Tongue (tissue), 1 donor: ENCODE measurements at regions not wholly inside any gene's neighbourhood (a gene's known extent, or its start where the extent isn't known, plus 50 kb on each side); places are given as distances from the start of the nearest gene placed in this dataset.

Experiments
- DNase-seq: peaks from one replicate; pipeline ENCODE4 v3.0.0-alpha.2; 2015

- DNase-seq: no peak
These were observed 65.8 kb downstream of the SALL1 start for GRCh38 chr16:51085271-51085670.

- no peak for DNase-seq
These were observed 66.8 kb downstream of the SALL1 start for GRCh38 chr16:51084074-51084928.

DNA sequence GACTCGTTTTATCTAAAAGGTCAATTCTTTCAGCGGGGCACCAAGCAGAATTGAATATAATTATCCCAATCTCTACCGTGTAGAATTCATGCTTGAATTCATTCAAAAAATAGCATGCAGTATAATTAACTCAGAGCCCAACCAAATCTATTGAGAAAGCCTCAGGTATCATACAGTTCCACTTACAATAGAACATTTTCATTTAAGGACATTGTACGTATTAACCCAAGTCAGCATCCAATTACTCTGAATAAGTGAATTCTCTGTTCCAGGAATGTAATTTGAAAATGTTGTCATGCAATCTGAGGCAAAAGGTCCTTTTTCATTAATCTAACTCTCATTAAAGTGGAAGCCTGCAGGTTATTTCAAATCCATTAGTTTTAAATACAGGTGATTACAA is 78.5 kb downstream of the SALL1 start:
- no peak for DNase-seq

GRCh38 chr16:51071326-51071725 is 79.7 kb downstream of the SALL1 start:
- no peak for DNase-seq

DNA sequence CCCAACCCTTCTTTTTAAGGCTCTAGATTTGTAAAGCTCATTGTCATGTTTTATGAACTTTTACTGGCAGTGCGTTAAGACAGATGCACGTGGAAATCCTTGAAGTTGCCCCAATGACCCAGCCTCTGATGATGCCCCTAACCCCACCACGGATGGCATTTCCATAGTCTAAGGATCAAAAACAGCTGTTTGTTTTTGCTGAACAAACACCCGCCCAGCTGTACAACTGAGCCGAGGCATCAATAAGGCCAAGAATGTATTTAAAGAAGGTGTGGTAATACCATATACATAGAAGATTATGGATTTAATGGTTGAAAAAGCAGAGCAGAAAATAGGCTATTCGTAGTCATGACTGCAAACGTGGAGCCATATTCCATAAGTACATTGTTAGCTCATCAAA is 83.7 kb downstream of the SALL1 start:
- no peak for DNase-seq

DNA sequence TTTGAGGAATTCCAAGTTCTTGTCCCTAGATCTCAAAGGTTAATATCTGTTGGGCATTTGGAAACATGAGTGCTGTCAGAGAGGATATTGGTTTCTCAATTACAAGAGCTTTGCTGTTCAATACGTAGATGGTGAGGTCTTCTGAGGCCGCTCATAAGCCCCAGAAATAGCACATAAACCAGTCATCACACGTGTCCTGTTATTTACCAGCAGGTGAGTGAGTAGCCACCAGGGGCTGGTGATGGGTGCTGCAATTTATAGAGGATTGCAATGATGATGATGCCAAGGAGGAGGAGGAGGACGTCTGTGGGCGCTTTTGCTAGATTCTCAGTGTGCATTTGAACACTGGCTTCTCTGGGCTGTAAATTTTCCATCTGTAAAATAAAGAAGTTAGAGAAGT is 89.0 kb downstream of the SALL1 start:
- no peak for DNase-seq

- DNase-seq: peak; percentile 5
These were observed 89.7 kb downstream of the SALL1 start for GRCh38 chr16:51061328-51061727.

- DNase-seq: no peak
These were observed 93.1 kb downstream of the SALL1 start for GRCh38 chr16:51057969-51058337.

GRCh38 chr16:51057102-51057793 is 93.8 kb downstream of the SALL1 start:
- DNase-seq: peak; percentile 4

- DNase-seq: no peak
These were observed 94.7 kb downstream of the SALL1 start for GRCh38 chr16:51056331-51056730.

DNA sequence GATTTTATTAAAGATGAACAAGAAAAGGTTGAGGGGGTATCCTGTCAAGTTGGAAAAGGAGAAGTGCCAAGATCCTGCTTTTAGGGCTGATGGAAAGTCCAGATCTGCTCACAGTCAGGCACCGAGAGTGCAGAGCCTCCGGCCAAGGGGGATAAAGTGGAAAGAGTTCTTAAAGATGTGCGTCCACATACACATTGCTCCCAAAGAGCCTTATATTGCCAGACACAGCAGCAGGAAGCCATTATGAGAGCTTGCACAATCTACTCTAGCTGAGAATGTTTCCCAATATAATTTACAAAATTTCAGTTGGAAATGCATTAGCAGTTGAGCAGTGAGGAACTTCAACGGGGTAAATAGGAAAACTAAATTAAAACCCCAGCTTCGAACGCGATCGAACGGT is 95.6 kb downstream of the SALL1 start:
- peak; percentile 22 for DNase-seq

DNA sequence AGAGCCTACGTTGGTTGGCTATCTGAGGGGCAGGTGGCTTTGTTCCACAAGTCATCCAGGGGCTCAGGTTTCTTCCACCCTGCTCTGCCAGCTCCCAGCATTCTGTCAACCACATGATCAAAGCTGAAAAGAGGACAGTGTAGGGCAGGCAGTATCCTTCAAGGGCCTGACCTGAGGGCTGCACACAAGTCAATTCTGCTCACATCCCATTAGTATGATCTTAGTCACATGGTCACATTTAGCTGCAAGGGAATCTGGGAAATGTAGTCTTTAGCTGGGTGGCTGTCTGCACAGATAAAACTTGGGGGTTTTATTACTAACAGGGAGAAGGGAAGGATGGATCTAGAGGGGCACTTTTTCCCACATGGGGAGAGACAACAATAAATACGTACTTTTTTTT is 97.3 kb downstream of the SALL1 start:
- no peak for DNase-seq

DNA sequence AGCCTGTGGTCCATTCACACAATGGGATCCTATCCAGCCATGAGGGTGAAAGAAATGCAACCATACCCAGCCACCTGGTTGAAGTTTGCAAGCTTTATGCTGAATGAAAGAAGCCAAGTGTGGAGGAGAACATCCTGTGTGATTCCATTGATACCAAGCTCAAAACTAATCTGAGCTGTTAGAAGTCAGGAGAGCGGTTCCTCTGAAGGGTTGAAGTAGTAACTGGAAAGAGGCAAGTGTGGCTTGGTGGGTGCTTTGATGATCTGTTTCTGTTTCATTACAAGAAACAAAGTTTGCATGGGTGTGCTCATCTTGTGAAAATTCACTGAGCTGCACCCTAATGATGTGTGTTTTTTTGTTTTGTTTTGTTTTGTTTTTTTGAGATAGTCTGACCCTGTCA is 99.4 kb downstream of the SALL1 start:
- DNase-seq: no peak

- DNase-seq: no peak
These were observed 100.7 kb downstream of the SALL1 start for GRCh38 chr16:51050377-51050706.

- no peak for DNase-seq
These were observed 101.2 kb downstream of the SALL1 start for GRCh38 chr16:51049678-51050376.

GRCh38 chr16:51049276-51049675 is 101.8 kb downstream of the SALL1 start:
- no peak for DNase-seq

- no peak for DNase-seq
These were observed 102.5 kb downstream of the SALL1 start for GRCh38 chr16:51048544-51048943.

DNA sequence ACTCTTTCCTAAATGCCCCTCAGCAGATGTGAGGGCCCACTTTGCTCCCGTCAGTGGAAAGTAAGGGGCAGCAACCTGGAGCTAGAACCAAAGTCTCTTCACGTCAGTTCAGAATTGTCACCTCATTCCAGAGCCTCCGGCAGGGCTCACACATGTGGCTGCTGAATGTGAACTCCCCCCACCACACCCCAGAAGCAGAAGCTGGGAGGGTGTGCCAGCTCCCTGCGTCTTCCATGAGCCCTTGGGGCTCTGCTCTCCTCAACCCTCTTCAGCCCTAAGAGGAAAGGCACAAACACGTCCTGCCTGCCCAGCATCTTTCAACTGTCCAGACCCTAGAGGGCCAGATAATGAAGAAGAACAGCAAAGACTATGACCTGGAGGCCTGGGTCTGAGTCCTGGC is 105.3 kb downstream of the SALL1 start:
- no peak for DNase-seq

DNA sequence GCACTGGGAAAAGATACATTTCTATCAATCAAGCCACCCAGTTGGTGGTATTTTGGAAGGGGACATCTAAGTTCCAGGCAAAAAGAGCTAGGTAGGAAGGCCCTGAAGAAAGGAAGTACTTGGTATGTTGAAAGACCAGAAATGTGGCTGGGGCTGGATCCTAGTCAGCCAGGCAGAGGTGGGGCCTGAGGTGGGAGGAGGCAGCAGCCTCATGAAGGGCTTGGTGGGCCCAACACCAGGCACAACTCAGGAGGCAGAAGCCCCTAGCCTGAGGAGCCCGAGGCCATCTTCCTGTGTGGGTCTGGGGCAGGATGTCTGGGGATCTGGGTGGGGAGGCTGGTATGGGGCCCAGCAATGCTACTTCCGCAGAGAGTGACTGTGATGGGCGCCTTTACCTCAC is 105.9 kb downstream of the SALL1 start:
- DNase-seq: no peak

DNA sequence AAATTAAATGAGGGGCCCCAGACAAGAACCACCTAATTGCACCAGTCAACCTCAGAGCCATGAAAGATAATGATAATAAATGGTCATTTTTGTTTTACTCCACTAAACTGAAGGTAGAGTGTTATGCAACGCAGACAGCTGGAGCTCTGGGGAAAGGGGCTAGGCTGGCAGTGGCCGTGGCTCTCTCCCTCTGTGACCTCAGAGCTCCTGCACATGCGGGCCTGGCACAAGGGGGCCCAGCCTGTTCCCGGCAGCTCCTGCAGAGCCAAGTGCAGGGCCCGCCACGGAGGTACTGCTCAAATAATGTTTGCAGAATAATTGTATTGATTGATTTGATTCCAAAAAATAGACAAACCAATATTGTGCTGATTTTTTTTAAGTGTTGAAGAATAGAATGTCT is 109.5 kb downstream of the SALL1 start:
- no peak for DNase-seq

- no peak for DNase-seq
These were observed 110.4 kb downstream of the SALL1 start for GRCh38 chr16:51040637-51041036.

DNA sequence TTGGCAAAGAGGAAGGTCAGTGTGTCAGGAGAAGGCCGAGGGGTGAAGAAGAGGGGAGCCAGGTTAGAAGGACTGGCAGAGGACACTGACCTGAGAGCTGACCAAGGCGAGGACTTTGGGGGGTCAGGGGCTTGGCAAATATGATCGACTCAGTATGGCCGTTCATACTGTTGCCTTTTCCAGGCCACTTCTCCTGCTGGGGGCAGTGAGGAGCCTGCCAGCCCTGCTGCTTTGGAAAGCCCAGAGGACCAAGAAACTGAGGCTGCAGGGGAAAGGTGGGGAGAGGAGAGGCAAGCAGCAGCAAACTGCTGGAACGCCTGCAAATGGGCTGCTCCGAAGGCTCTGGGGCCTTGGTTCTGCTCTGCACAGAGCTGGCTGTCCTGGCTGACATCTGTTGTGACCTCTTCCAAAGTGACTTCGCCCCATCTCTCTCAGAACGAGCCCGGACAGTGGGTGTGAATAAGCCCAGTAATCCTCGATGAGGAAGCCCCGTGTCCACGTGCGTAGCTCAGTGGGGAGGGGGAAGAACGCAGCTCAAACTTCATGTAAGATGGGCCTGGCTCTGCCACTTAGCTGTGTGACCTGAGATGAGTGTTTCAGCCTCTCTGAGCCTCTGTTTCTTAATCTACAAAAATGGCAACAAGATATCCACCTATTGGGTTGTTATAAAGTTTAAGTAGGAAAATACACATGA is 111.3 kb downstream of the SALL1 start:
- DNase-seq: no peak

- DNase-seq: no peak
These were observed 115.4 kb downstream of the SALL1 start for GRCh38 chr16:51035711-51036110.
